MM.1S (cell line): ENCODE measurements at regions not wholly inside any gene's neighbourhood (a gene's known extent, or its start where the extent isn't known, plus 50 kb on each side); places are given as distances from the start of the nearest gene placed in this dataset.

Experiments used
- EZH2 ChIP-seq: fragments of 300-600 bp; sonication (generic); optimal IDR thresholded peaks from 2 replicates; pipeline ENCODE3; 2017; ENCODE audit warnings: low read depth, mild to moderate bottlenecking, antibody characterized with exemption, low read length, mixed read lengths
- EZH2phosphoT487 ChIP-seq: fragments of 300-600 bp; sonication (generic); IDR thresholded peaks from 2 replicates; pipeline ENCODE4 v1.6.1; 2018; ENCODE audit warnings: antibody characterized with exemption, low read length
- TF ChIP-seq, protein P1 (sequence below): fragments of 300-600 bp; sonication (generic); IDR thresholded peaks from 2 replicates; pipeline ENCODE4 v1.5.1; 2016; ENCODE audit warnings: antibody characterized with exemption, low read length, mixed read lengths

- TF ChIP-seq, protein P1, sequence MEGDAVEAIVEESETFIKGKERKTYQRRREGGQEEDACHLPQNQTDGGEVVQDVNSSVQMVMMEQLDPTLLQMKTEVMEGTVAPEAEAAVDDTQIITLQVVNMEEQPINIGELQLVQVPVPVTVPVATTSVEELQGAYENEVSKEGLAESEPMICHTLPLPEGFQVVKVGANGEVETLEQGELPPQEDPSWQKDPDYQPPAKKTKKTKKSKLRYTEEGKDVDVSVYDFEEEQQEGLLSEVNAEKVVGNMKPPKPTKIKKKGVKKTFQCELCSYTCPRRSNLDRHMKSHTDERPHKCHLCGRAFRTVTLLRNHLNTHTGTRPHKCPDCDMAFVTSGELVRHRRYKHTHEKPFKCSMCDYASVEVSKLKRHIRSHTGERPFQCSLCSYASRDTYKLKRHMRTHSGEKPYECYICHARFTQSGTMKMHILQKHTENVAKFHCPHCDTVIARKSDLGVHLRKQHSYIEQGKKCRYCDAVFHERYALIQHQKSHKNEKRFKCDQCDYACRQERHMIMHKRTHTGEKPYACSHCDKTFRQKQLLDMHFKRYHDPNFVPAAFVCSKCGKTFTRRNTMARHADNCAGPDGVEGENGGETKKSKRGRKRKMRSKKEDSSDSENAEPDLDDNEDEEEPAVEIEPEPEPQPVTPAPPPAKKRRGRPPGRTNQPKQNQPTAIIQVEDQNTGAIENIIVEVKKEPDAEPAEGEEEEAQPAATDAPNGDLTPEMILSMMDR: no peak
- TF ChIP-seq EZH2 (no peak), EZH2phosphoT487 (no peak)
Measured at GRCh38 chr5:167426501-167426900, 864.9 kb upstream of the WWC1 start.
